ENCODE measurements at regions not wholly inside any gene's neighbourhood (a gene's known extent, or its start where the extent isn't known, plus 50 kb on each side); places are given as distances from the start of the nearest gene placed in this dataset.
"Not testable (repeated sequence)": the region's sequence is repeated elsewhere in the genome, so short reads cannot be mapped to it uniquely, and the experiment has no call there.

DNA sequence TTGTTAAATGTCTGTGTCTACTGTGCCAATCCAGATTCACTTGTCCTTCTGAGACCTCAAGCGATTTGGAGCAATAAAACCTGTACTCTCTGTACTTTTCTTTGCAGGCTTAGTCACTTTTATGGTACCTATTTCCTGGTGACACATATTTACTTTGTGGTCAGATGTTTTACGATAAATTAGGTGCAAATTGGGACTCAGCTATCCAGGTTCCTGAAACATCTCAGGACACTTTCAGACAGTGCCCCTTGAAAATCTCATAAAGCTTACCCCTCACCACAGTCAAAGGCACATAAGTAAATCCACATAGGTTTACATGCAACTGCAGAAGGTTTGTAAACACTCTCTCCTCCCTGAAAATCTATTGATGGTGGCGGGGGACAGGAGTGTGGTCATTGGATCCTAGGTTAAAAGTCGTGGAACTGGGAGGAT, 438.8 kb downstream of the EFNB2 start:
- DNase-seq (ENCODE audit: low read depth), result no peak

DNA sequence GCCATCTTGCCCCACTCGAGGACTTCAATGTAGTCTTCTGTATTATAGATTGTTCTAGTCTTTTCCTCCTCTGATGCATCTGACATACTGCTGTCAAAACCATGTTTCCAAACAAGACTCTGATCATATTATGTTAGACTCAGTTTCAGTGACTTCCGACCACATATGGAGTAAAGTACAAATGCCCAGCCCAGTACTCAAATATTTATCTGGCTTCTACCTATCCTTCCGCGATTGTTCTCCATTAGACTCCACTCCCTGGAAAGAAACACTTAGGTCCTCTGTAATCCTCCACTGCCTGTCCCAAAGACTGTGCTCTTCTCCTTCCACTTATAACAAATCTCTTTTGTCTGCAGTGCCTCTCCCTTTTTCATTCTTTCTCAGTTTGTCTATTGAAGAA, 439.5 kb downstream of the EFNB2 start:
- DNase-seq (ENCODE audit: low read depth), result no peak

DNA sequence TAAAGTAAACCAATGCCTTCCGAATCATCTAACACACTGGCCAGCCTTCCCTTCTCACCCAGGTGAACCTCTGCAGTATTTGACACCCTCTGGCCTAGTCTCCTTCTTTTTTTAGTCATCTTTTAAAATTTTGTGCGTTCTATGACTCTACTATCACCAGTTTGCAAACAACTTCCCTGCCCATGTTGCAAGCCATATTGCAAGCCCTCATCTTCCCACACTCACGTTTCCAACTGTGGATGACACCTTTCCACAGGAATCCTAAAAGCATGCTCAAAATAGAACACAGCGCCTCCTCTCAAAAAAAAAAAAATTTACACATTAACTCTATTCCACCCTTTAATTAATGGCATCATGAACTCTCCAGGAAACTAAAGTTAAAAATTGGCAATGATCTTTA, 440.1 kb downstream of the EFNB2 start:
- no peak for DNase-seq (ENCODE audit: low read depth)

DNA sequence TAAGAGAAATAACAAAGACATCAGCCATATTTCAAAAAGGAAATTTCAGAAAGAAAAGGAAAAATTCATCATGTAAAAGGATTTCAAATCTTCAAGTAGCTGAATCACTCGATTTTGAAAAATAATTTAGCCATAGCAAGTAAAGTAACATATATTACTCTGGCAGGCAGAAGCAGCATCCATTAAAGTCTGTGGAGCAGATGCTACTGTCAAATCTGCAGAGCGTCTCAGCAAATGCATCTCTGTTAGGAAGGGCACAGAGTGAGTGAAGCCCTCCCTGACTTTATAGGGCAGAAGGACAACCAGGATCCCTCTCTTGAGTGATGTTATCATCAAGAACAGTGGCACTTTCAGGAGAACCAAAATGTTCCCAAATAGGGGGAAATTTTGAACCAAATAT, 445.5 kb downstream of the EFNB2 start:
- DNase-seq (ENCODE audit: low read depth), result no peak

DNA sequence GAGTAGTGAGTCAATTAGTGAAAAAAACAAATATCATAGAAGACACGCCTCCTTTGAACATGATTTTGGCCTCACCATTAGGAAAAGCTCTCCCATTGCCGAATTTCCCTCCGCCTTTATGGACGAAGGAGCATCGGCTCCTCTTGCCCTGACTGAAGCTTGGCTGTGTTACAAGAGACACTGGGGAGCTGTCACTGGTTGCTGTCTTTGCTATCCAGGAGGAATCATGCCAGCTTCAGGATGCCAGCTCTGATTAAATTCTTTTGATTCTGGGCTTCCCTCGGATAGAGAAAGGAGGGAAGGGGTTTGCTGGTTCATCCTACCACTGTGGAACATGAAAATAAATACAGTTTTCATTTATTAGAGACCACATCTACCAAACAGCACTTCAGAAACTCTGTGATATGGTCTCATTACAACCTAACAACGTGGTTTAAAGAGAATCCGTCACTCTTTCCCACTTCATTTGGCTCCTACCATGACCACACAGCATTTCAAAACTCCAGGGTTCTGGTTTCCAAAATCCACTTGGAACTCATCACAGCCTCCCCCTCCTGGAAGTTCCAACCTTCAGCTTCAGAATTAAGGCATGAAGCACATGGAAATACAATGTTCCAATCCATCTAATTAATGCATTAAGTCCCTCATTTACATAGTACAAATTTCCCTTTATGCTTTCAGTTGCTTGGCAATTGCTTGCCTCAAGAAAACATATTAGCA, 446.0 kb downstream of the EFNB2 start:
- DNase-seq (ENCODE audit: low read depth), result no peak

DNA sequence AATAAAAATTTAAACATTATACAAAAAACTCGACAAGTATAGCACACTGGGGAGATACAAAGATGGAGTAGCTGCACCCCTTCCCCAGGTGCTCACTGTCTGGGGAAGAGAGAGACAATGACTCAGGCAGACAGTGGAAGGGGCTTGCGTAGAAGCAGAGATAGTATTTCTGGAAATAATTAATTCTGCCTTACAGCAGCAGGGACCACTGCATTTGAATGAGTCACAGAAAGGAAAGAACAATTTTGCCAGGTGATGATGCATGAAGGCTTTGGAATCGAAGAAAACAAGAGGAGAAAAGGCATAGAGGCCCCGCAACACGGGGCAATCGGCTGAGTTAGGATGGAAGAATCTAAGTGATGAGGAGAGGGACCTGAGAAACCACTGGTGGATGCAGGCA, 447.4 kb downstream of the EFNB2 start:
- DNase-seq (ENCODE audit: low read depth), result no peak

DNA sequence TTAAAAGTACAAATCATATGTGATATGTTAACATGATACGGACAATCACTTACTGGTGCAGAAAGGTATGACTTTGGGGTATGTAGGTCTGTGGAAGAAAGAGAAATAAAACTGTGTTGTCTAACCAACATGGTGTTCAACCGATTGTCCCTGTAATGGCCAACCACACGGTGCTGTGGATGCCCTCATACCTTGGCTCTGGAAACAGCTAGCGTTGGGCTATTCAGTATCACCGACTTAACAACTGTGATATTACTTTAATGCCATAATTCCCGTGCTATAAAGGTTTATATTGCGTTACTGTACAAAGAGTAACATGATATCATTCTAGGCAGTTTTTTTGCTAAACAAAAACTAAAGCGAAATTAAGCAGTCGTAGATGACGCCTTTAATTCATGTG, 448.3 kb downstream of the EFNB2 start:
- no peak for DNase-seq (ENCODE audit: low read depth)

DNA sequence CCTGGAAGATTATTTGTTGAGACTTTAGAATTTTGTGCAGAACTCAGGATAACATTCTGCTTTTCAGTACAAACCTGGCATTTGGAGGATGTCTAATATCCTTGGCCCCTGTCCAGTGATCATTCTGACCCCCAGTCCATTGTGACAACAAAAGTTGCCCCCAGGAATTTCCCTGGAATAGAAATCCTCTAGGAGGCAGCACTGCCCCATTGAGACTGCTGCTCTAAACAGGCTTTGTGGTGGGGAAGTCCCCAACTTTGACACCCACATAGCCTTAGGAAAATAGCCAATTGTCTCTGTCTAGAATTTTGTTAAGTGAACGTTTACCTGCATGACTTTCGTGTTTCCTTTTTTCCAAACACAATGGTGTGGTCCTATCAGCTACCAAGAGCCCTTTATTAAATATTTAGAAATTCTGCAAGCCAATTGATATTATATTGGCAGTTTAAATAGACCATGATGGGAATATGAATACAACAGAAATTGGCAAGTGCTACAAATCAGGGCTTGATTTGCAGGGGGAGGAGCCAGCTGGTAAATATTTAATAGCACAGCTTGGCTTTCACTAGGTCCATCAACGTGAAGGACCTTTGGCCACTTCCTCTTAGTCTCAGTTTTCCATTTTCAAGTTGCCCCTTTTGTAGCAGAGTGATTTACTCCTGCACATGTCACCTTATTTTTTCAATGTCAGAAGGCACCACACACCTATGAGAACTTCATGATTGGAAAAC, 451.7 kb downstream of the EFNB2 start:
- no peak for DNase-seq (ENCODE audit: low read depth)

DNA sequence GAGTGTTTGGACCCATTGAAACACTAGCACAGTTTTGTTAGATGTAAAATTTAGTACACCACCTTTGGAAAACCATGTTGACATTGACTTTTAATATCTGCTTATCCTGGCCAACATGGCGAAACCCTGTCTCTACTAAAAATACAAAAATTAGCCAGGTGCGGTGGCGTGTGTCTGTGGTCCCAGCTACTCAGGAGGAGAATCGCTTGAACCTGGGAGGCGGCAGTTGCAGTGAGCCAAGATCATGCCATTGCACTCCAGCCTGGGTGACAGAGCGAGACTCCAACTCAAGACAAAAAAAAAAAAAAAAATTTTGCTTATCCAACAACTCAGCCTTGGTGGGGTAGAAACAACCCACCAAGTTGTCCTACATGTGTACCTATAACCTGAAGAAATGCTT, 454.2 kb downstream of the EFNB2 start:
- DNase-seq (ENCODE audit: low read depth), result not testable (repeated sequence)

DNA sequence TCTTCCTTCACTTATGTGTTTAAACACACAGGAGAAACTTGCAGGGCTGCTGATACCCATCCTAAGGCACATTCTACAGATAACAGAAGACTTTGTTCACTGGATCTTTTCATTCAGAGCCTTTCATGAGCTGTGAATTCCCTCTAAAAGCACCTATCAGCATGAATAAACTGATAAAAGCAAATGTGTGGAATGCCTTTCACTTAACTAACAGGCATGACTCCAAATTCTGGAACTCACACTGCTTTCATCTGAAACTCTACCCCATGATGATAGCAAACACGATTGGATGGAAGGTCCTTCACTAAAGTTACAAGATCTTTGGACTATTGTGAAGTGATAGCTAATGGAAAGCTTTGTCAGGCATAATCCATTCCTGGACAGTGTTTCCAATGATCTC, 457.3 kb downstream of the EFNB2 start:
- DNase-seq (ENCODE audit: low read depth), result no peak

DNA sequence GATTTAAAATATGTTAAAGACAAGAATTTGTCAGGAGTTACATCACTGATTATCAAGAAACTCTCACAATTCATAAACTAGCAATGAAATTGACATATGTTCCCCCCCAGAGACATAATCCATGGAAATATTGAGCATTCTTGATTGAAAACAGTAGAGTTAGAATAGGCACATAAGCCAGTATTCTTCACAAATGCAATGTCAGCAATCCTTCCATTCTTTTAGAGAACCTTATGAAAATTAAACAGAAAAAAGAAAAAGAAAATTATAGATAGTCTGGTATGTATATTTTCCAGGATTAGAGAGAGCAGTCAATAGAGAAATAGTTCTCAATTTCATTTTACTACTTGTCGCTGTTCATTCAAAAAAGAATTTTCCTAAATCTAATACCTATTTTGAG, 458.4 kb downstream of the EFNB2 start:
- no peak for DNase-seq (ENCODE audit: low read depth)

DNA sequence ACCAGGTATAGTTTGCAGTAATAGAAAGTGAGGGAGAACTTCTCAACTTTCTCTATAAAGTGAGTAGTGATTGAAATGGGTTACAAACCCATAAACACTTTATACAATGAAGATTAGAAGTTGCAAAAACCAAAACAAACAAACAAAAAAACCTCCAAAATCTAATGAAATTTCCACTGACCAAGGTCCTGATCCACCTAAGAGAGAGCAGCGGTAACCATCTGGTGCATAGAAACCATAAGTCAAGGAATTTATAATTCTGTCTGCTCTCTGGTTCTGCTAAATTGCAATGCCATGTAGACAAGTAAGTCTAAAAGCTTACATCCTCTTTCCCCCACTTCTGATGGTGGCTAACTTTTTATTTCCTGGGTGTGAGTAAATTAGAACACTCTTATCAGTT, 463.4 kb downstream of the EFNB2 start:
- DNase-seq (ENCODE audit: low read depth), result no peak

DNA sequence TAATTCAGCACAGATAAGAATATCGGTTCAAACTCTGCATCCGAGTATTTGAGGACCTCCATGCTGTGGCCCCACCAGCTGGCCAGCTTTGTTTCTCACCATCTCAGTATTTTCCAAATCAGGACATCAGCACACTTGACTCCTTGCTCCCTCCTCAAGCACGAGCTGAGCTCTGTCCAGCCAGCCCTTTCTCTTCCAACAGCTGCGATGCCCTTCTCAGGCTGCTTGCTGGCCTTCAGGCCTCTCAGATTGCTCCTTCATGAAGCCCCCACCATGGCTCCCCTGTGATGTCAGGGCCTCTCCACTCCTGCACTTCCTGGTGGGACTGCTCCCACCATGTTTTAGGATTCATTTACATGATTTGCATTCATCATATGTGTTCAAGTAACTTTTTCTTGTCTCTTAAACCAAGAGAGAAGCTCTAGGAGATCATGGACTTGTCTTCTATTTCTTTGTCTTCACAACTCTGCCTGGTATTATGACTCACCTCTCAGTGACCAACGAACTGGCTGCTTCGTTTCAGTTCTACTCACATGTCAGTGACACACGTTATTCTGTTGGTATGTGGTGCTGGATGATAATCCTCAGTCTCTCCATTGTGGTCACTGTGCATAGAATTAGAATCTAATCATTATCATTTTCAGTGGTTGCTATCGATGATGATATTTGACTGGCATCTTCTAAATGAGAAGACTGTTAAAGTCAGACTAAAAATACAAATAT, 471.7 kb downstream of the EFNB2 start:
- DNase-seq (ENCODE audit: low read depth), result no peak

DNA sequence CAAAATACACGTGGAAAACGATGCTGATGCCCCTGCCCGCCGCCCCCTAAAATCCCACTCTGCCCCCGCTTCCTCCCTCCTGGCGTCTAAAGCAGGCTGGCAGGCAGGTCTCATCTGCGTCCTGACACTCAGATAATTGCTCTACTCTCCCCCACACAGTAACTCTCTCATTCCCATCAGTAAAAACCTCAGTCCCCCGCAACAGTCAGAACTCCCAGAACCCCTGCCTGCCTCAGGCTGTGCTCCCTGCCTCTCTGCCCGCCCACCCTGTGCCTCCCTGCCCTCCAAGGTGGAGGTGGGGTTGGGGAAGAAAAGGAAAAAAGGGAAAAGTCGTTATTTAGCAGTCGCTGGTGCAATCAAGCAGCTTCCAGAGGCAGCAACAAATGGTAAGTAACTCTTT, 473.7 kb downstream of the EFNB2 start:
- DNase-seq (ENCODE audit: low read depth), result no peak

DNA sequence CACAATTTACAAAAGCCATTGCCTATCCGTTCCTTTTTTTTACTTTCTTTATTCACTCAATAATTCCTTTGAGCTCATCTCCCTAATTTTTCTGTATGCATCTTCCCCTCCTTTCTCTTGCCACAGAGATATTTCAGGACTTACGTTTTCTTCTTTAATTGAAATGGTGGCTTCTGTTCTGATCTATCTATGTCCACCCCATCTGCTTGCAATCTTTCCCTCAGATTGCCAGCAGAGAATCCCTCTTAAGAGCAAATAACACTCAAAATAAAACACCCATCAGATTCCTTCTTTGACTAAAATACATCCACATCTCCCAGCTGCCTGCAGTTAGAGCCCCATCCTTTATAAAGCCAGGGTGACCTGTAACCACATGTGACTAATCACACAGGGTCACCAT, 478.6 kb downstream of the EFNB2 start:
- no peak for DNase-seq (ENCODE audit: low read depth)

DNA sequence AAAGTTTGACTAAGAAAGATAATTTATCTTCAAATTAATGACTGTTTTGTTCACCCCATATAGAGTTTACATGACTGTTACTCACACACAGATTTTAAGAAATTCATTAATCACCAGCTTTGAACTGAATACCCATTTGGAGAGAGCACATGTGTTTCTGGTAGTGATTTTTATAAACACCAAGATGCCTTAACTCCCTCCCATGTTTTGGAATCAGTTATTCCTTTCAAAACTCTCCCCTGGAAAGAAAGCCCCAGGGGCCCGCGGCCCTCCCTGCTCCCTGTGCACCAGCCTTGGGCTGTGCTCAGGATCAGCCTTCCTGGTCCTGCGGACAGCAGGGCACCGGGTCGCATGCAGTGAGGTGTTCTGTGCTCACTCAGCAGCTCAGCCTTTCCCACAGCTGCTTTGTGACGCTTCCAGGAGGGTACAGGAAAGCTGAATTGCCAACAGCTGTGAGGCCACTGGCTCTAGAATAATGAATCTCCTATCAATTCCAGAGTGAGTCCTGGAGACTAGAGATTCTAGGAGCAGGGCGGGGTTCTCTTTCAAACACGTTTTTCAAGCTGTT, 483.2 kb downstream of the EFNB2 start:
- no peak for DNase-seq (ENCODE audit: low read depth)

DNA sequence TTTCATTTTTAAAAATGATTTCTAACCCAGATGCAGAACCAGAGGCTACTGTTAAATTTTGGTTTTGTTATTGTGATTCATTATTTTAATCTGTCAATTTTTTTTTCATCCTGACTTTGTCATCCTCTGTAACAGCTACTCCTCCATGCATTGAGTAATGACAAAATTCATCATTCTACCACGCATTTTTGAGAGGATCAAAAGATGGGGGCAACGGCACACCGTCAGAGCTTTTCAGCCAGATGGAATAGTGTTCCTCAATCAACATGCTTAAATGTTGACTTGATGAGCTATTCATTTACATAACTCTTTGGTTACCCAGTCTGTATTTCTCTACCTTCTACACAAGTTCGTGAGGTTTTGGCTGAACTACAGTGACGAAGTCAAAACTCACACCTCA, 486.3 kb downstream of the EFNB2 start:
- no peak for DNase-seq (ENCODE audit: low read depth)

DNA sequence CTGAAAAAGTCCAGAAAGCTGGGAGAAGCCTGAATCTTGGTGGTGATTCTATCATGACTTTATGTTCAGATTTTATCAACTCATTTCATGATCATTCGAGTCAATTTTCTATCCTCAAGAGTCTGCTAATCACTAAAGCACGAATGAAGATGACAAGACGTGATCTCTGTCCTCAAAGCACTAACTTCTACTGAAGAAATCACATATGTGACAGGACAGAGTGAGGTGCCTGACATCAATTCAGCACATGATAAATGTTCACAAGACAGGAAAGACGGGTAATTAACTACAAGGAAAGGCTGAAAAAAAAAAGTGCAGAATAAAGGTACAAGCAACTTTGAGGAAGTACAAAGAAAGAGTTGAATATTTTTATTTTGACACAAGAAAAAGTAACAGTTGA, 487.1 kb downstream of the EFNB2 start:
- no peak for DNase-seq (ENCODE audit: low read depth)

DNA sequence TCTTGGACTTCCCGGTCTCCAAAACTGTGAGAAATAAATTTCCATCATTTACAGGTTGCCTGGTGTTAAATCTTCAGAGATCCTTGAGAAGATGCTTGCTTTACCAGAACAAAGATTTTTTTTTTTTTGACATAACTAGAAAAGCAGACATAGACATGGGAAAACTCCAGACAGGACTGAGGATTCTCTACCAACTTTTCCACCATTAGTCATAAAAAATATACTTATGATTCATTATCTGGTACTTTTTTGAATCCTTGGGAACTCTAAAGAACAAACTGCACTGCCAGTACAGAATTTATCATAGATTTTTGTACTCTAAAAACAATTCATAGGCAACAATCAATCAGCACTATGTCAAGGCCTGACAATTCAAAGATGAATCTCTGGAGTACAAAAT, 487.6 kb downstream of the EFNB2 start:
- DNase-seq (ENCODE audit: low read depth), result no peak

DNA sequence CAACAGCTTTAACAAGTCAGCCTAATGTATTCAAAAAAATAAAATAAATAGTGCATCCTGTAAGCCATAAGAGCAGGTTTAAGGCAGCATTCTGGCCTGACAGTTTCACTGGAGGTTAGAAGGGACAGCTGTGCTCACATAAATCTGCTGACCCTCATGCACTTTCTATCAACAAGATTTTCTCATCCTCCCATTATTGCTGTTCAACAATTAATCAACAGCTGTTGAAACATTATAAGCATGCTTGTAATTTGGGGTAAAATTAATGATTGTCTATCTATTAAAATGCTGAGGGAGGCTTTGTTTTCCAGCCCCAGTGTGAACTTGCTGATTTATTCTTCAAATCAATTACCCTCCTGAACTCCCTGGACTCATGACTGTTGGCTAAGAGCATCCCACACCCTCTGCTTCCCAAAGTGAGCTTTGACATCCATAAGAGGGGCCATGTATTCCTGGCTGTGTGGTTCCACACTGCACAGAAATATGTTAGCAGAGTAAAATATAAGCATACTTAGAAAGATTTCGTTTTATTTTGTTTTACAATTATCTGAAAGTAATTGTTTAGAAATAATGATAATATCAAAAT, 492.4 kb downstream of the EFNB2 start:
- no peak for DNase-seq (ENCODE audit: low read depth)

DNA sequence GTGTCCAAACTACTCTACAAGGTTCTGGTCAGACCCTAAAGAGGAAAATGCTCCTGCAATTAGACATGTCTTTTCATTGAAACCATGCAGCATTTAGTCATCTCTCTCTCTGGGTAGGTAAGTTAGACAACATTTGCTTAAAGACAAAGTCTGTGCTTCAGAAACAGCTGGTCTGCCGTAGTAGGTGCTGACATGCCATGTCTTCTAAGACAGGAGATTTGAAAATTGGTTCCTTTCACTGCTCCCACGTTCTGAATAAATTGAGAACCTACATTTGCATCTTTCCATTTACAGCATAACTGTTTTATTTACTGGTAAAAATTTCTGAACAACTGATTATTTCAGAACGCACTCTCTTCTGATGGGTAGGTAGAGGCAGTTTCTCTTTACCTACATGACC, 494.0 kb downstream of the EFNB2 start:
- no peak for DNase-seq (ENCODE audit: low read depth)

DNA sequence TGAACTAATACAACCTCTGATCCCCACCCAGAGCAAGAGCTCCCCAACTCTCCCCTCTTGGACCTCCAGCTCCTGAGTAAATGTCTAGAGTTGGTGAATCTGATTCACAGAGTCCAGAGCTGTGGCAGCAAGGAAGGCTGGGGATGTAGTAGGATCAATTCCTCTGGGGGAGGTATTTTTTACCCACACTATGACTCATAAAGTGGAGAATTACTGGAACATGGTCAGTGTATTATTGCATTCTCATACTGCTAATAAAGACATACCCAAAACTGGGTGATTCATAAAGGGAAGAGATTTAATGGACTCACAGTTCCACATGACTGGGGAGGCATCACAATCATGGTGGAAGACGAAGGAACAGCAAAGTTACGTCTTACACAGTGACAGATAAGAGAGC, 496.7 kb downstream of the EFNB2 start:
- DNase-seq (ENCODE audit: low read depth), result no peak

DNA sequence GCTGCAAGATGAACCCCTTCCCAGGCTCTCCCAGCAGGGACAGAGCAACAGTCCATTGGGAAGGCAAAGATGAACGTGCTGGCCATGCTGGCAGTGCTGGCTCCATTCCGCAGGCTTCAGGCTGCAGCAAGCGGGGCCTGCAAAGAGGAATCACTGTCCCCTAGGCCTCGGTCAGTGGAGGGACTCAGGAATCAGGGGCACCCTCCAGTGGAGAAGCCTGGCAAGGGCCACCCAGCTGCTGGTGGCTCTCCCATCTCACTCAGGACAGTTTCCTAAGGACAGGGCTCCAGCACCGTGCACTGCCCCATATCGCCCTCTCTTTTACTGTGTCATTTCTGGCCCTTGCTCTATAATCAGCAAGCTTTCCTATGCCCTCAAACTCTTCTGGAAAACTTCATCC, 498.6 kb downstream of the EFNB2 start:
- no peak for DNase-seq (ENCODE audit: low read depth)

All from stimulated activated CD8-positive, alpha-beta memory T cell treated with anti-CD3 and anti-CD28 coated beads, Interleukin-7, amount 100 ng/mL, for 24 hours (primary cell).